IMR-90 (cell line): ENCODE measurements at regions not wholly inside any gene's neighbourhood (a gene's known extent, or its start where the extent isn't known, plus 50 kb on each side); places are given as distances from the start of the nearest gene placed in this dataset.

Experiments
- CEBPB ChIP-seq: IDR thresholded peaks from 2 replicates; pipeline ENCODE4 v1.6.1; 2012; ENCODE audit warnings: low read depth, low read length, improper control_type of control experiment
- FOS ChIP-seq: fragments of 150-350 bp; IDR thresholded peaks from 2 replicates; pipeline ENCODE4 v1.6.1; 2016; ENCODE audit warnings: low read depth, low read length
- MAFK ChIP-seq: IDR thresholded peaks from 2 replicates; pipeline ENCODE4 v1.6.1; 2012; ENCODE audit warnings: low read depth, low read length, improper control_type of control experiment
- MXI1 ChIP-seq: IDR thresholded peaks from 2 replicates; pipeline ENCODE4 v1.6.1; 2012; ENCODE audit warnings: low read depth, mild to moderate bottlenecking, low read length, moderate library complexity, borderline replicate concordance
- POLR2A ChIP-seq: IDR thresholded peaks from 2 replicates; pipeline ENCODE4 v1.6.1; 2012; ENCODE audit warnings: mild to moderate bottlenecking, low read depth, low read length
- RAD21 ChIP-seq: IDR thresholded peaks from 2 replicates; pipeline ENCODE4 v1.6.1; 2012; ENCODE audit warnings: low read length, improper control_type of control experiment
- RCOR1 ChIP-seq: IDR thresholded peaks from 2 replicates; pipeline ENCODE4 v1.6.1; 2012; ENCODE audit warnings: mild to moderate bottlenecking, low read length, improper control_type of control experiment; ENCODE audit not compliant: insufficient replicate concordance
- SMC3 ChIP-seq: fragments of 150-350 bp; IDR thresholded peaks from 2 replicates; pipeline ENCODE4 v1.6.1; 2016; ENCODE audit warnings: low read depth, mild to moderate bottlenecking, antibody characterized with exemption, low read length, moderate library complexity
- TF ChIP-seq, protein P1 (sequence below): conservative IDR thresholded peaks from 2 replicates; pipeline ENCODE4 v1.5.1; 2012; ENCODE audit warnings: mild to moderate bottlenecking, low read depth, low read length, improper control_type of control experiment

DNA sequence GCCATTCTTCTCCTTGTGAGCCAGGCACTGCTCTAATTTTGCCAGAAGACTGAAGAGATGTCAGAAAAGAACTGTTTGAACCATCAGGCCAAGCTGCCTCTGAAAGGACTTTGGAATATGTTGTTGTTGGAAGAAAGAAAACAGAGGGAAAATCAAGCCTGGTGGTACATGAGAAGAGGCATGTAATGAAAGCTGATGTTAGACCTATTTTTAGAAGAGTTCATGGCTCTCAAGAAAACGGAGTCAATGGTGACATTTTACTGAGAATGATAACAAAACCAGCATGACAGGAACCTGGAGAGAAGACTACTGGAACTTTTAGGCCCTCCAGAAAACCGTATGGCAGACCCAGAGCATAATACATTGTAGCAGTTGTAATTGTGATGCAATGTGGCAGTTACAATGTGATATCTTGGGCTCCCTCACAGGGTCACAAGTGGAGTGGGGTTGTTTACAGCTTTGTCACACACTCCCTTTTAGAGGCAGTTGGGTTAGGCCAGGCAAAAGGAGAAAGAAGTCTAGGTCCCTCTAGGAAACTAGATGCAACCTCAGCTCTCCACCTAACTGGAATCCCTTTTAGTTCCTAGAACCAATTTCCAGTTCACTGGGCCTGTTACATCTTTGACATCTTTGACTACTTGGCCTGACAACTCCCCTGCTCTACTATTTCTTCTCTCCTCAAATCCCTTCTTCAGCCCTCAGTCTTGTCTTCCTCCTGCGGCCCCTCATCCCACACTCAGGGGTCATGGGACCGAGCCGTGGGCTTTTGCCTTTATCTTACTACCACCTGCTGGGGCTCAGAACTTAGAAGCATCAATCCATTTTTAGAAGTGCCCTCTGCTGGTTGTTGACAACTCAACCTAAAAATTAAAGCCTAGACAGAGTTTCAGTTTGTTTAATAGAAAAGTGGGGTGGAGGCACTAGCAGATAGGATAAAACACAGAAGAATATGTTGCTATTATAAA, 61.2 kb upstream of the JAK2 start:
- TF ChIP-seq, protein P1, sequence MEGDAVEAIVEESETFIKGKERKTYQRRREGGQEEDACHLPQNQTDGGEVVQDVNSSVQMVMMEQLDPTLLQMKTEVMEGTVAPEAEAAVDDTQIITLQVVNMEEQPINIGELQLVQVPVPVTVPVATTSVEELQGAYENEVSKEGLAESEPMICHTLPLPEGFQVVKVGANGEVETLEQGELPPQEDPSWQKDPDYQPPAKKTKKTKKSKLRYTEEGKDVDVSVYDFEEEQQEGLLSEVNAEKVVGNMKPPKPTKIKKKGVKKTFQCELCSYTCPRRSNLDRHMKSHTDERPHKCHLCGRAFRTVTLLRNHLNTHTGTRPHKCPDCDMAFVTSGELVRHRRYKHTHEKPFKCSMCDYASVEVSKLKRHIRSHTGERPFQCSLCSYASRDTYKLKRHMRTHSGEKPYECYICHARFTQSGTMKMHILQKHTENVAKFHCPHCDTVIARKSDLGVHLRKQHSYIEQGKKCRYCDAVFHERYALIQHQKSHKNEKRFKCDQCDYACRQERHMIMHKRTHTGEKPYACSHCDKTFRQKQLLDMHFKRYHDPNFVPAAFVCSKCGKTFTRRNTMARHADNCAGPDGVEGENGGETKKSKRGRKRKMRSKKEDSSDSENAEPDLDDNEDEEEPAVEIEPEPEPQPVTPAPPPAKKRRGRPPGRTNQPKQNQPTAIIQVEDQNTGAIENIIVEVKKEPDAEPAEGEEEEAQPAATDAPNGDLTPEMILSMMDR, result peak; percentile 61
- TF ChIP-seq MXI1 (no peak), POLR2A (no peak), MAFK (no peak), RAD21 (peak; percentile 56), FOS (no peak), CEBPB (no peak), RCOR1 (no peak), SMC3 (peak; percentile 72)
